Adrenal gland (tissue), 9 donors: ENCODE measurements at regions not wholly inside any gene's neighbourhood (a gene's known extent, or its start where the extent isn't known, plus 50 kb on each side); places are given as distances from the start of the nearest gene placed in this dataset.

ENCODE experiments used
- DNase-seq, 7 donors: peaks; one replicate each; pipeline ENCODE4 v3.0.0-alpha.2; 2019 to 2020
- H3K27ac ChIP-seq, 5 donors: fragments of 200-600 bp; sonication (generic) in 4 of 5; 1 replicate in 3 of 5; 2 replicates in 2 of 5; pipeline versions ENCODE4 v1.5.1 to v1.8.0; 2016 to 2020; ENCODE audit warnings: mild to moderate bottlenecking in 1 of 5
- H3K27me3 ChIP-seq: fragments of 200-600 bp; 2 replicates; pipeline ENCODE4 v1.8.0; 2021
- H3K36me3 ChIP-seq, 2 donors: fragments of 200-600 bp; replicated peaks in 1 of 2; 1 replicate in 1 of 2; 2 replicates in 1 of 2; pipeline versions ENCODE4 v1.5.1 to v1.8.0; 2018 to 2022
- H3K4me1 ChIP-seq, 2 donors: fragments of 200-600 bp; replicated peaks in 1 of 2; 1 replicate in 1 of 2; 2 replicates in 1 of 2; pipeline versions ENCODE4 v1.5.1 to v1.8.0; 2018 to 2021
- H3K4me3 ChIP-seq, 4 donors: fragments of 200-600 bp; sonication (generic) in 3 of 4; one replicate each; pipeline ENCODE4 v1.5.1; 2016 to 2018
- H3K9me3 ChIP-seq, 3 donors: fragments of 200-600 bp; sonication (generic) in 1 of 3; replicated peaks in 1 of 3; 1 replicate in 2 of 3; 2 replicates in 1 of 3; pipeline versions ENCODE4 v1.5.1 to v1.8.0; 2016 to 2021
- POLR2A ChIP-seq, 2 donors: fragments of 450-650 bp; IDR thresholded peaks; one replicate each; pipeline ENCODE4 v1.6.1; 2017; ENCODE audit warnings: antibody characterized with exemption in 2 of 2, mild to moderate bottlenecking in 2 of 2, moderate library complexity in 1 of 2
- WGBS, 4 donors: extraction: QIAGEN DNeasy Blood & Tissue Kit in 2 of 4; methylation state at CpG; one replicate each; pipeline versions ENCODE4 v1.1.5 to v1.1.7; 2013 to 2017; 5-methylcytosine and 5-hydroxymethylcytosine counted together
- intact Hi-C, 2 donors: fragments of 100-400 bp; cut with DNase I; formaldehyde crosslinking; loops; one replicate each; pipeline versions ENCODE4 v1.14.1 to v1.15.0; 2022 to 2023
- TF ChIP-seq, protein P1 (sequence below), 6 experiments: fragments of 450-650 bp in 4 of 6; fragments of 200-600 bp in 2 of 6; sonication (generic) in 1 of 6; IDR thresholded peaks; 1 replicate in 5 of 6; 2 replicates in 1 of 6; pipeline versions ENCODE4 v1.5.1 to v1.8.0; 2016 to 2021; ENCODE audit warnings: antibody characterized with exemption in 6 of 6, mild to moderate bottlenecking in 2 of 6, moderate library complexity in 1 of 6
- donor health status: healthy with polysubstance abuse.
- donor health status: Bipolar disorder and iron deficiency.
- donor health status: DM: yes; HTN: yes; CAD: no.
- donor health status: DM: no; HTN: no; CAD: no.
- donor health status: DM: no; HTN: no; CAD: no.

DNA sequence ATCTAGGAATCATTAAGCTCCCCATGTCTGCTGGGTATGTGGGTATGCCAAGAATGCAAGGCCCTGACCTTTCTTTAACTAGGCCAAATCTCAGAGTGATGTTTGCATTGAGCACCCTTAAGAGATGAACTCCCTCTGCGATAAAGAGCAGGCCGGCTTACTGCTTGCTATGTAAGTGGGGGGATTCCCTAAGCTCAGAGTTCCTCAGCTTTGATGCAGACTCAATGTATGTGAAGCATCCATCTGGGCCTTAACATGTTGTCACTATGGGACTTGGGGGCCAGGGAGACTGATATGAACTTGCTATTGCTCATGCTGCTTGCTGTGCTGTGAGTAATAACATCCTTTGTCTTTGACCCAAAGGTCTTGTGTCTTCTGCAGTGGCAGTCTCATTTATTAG is 149.7 kb downstream of the C12orf75 start:
- no peak for DNase-seq
- Histone ChIP-seq H3K4me3 (no peak overlapping the region), H3K9me3 (no peaks in the 10 kb centered on the region), H3K4me1 (peaks cover 0 to 2% of the 10 kb centered on the region in 2 donors), H3K27me3 (no peaks in the 10 kb centered on the region), H3K27ac (no peak overlapping the region), H3K36me3 (no peaks in the 10 kb centered on the region)
- whole genome bisulfite sequencing, 4 donors = 74 to 89% (median 81%) methylated on average over 2 of the region's 2 CpGs
- TF ChIP-seq POLR2A (IDR thresholded peaks at IDR 0.05) = no peak
- intact Hi-C loops = no loop called here

DNA sequence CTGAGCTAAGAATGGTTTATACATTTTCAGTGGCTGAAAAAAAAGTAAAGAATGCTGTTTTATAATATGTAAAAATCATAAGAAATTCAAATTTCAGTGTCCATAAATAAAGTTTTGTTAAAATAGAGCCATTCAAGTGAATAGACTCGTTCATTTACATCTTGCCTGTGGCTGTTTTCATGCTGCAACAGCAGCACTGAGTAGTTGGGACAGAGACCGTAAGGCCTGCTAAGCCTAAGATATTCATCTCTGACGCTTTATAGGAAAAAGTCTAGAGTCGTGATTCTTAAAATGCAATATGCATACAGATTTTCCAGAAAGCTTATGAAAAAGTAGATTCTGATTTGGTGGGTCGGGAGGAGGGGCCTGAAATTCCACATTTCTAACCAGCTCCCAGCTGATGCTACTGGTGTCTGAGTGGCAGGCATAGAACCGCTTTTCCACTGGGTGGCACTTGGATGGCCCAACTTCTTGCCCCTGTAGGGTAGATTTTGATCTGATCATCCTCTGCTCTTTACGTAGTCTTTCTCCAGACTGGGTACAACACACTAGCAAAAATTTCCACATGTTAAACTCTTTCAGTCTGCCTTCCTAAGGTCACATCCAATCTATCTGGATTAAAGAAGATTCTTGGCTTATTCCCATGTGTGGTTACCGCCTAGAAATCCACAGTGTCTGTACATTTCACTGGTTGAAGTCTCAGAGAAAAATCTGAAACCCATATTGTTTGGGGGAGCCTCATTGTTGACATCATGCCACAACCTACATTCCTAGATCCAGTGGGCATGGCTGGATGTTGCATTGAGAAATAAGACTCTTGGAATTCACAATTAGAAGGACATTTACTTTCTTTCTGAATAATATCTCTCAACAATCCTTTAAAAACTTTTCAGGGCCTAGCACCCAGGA is 151.2 kb downstream of the C12orf75 start:
- intact Hi-C loops = no loop called here
- no peak overlapping the region for H3K4me3 ChIP-seq
- no peaks in the 10 kb centered on the region for H3K9me3 ChIP-seq
- 89 to 93% (median 91%) methylated on average over 8 of the region's 8 CpGs for WGBS, 4 donors
- H3K27me3 ChIP-seq = no peaks in the 10 kb centered on the region
- peaks cover 0 to 13% of the 10 kb centered on the region in 2 donors for H3K4me1 ChIP-seq
- TF ChIP-seq POLR2A (IDR thresholded peaks at IDR 0.05) = no peak
- TF ChIP-seq, protein P1, sequence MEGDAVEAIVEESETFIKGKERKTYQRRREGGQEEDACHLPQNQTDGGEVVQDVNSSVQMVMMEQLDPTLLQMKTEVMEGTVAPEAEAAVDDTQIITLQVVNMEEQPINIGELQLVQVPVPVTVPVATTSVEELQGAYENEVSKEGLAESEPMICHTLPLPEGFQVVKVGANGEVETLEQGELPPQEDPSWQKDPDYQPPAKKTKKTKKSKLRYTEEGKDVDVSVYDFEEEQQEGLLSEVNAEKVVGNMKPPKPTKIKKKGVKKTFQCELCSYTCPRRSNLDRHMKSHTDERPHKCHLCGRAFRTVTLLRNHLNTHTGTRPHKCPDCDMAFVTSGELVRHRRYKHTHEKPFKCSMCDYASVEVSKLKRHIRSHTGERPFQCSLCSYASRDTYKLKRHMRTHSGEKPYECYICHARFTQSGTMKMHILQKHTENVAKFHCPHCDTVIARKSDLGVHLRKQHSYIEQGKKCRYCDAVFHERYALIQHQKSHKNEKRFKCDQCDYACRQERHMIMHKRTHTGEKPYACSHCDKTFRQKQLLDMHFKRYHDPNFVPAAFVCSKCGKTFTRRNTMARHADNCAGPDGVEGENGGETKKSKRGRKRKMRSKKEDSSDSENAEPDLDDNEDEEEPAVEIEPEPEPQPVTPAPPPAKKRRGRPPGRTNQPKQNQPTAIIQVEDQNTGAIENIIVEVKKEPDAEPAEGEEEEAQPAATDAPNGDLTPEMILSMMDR (IDR thresholded peaks at IDR 0.05) = no peak
- no peaks in the 10 kb centered on the region for H3K36me3 ChIP-seq
- H3K27ac ChIP-seq = no peak overlapping the region
- DNase-seq = no peak

DNA sequence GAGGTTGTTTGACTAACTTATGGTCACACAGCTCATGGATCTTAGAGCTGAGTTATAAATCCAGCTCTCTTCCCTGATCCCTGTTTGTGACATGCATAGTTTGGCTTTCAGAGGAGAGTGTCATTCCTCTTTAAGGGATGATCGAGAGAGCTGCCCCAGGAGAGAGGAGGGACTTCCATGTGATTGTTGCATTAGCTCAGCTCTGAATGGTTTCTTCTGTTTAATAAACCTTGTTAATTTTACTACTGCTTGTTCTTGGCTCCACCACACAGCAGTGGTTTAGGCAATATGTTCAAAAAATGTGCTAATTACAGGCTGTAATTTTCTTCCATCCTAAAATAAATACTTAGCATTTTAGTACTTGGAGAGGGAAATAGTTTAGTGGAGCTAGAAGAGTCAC is 152.5 kb downstream of the C12orf75 start:
- Histone ChIP-seq H3K27me3 (no peaks in the 10 kb centered on the region), H3K27ac (no peak overlapping the region), H3K9me3 (no peaks in the 10 kb centered on the region), H3K36me3 (no peaks in the 10 kb centered on the region), H3K4me1 (peaks cover 0 to 13% of the 10 kb centered on the region in 2 donors), H3K4me3 (no peak overlapping the region)
- no peak for DNase-seq
- WGBS, 4 donors = 76 to 88% (median 77%) methylated on average over 1 of the region's 1 CpG
- no peak for TF ChIP-seq POLR2A (IDR thresholded peaks at IDR 0.05)
- TF ChIP-seq, protein P1 (IDR thresholded peaks at IDR 0.05) = no peak
- intact Hi-C loops = no loop called here

DNA sequence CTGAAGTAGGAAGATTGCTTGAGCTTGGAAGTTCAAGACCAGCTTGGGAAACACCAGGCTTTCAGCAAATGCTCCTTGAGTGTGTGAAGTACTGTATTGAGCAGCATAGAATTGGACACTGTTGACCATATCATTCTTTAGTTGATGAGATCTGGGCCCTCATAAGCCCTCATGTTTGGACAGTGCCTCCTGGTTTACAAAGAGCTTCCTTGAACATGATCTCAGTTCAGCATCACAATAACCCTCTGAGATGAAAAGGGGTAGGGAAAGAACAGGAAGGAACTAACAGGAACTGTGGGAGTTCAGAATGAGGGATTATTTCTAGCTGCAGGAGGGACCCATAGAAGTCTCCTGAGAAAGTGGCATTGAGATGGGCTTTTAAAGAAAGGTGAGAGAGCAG is 153.2 kb downstream of the C12orf75 start:
- no peak for DNase-seq
- H3K27ac ChIP-seq = no peak overlapping the region
- no peaks in the 10 kb centered on the region for H3K27me3 ChIP-seq
- H3K4me1 ChIP-seq = peaks cover 0 to 13% of the 10 kb centered on the region in 2 donors
- intact Hi-C loops = no loop called here
- no peak overlapping the region for H3K4me3 ChIP-seq
- TF ChIP-seq, protein P1 (IDR thresholded peaks at IDR 0.05) = no peak
- no peak for TF ChIP-seq POLR2A (IDR thresholded peaks at IDR 0.05)
- H3K36me3 ChIP-seq = no peaks in the 10 kb centered on the region
- no peaks in the 10 kb centered on the region for H3K9me3 ChIP-seq
